GM20000 (cell line): ENCODE measurements at regions not wholly inside any gene's neighbourhood (a gene's known extent, or its start where the extent isn't known, plus 50 kb on each side); places are given as distances from the start of the nearest gene placed in this dataset.
"Not testable (repeated sequence)": the region's sequence is repeated elsewhere in the genome, so short reads cannot be mapped to it uniquely, and the experiment has no call there.

ENCODE experiments used
- DNase-seq: peaks from one replicate; pipeline ENCODE4 v3.0.0; 2012; ENCODE audit warnings: low spot score
- CTCF ChIP-seq: IDR thresholded peaks from 2 replicates; pipeline ENCODE4 v1.5.1; 2012; ENCODE audit warnings: mild to moderate bottlenecking, control low read depth; ENCODE audit errors: extremely low read depth, missing control alignments

GRCh38 chr11:70895366-70895670 lies 357.1 kb downstream of the SHANK2 start:
- no peak for DNase-seq
- TF ChIP-seq CTCF = no peak

GRCh38 chr11:70897429-70897828 lies 354.9 kb downstream of the SHANK2 start:
- no peak for TF ChIP-seq CTCF
- DNase-seq = no peak

GRCh38 chr11:70899616-70900015 lies 352.8 kb downstream of the SHANK2 start:
- no peak for DNase-seq
- TF ChIP-seq CTCF = no peak

GRCh38 chr11:70900540-70900939 lies 351.8 kb downstream of the SHANK2 start:
- DNase-seq = no peak
- TF ChIP-seq CTCF = no peak

- TF ChIP-seq CTCF = no peak
- DNase-seq = no peak
These were observed 350.3 kb downstream of the SHANK2 start for GRCh38 chr11:70901951-70902521.

- not testable (repeated sequence) for DNase-seq
These were observed 349.1 kb downstream of the SHANK2 start for GRCh38 chr11:70903229-70903628.

GRCh38 chr11:70906101-70906500 lies 346.3 kb downstream of the SHANK2 start:
- DNase-seq = no peak
- no peak for TF ChIP-seq CTCF

GRCh38 chr11:70908223-70908622 lies 344.2 kb downstream of the SHANK2 start:
- no peak for DNase-seq
- no peak for TF ChIP-seq CTCF
